ENCODE measurements at regions not wholly inside any gene's neighbourhood (a gene's known extent, or its start where the extent isn't known, plus 50 kb on each side); places are given as distances from the start of the nearest gene placed in this dataset.

DNA sequence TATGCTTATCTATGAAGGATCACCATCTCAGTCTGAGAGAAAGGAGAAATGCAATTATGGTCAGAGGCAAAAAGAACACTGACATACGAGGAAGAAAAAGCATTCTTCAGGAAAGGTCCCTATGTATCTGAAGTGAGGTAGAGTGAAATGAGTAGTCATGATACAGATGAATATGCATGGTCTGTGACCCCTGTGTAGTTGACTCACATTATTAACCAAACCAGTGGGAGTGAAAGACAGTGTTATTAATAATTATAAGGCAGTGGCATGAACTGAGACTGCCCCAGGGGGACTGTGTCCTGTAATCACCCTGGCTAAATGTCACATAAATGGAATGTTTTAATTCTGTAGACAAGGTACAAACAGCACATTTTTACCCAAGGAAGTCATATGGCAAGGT is 1320.2 kb upstream of the PCDH9 start (continued):
- TF ChIP-seq, protein P1, sequence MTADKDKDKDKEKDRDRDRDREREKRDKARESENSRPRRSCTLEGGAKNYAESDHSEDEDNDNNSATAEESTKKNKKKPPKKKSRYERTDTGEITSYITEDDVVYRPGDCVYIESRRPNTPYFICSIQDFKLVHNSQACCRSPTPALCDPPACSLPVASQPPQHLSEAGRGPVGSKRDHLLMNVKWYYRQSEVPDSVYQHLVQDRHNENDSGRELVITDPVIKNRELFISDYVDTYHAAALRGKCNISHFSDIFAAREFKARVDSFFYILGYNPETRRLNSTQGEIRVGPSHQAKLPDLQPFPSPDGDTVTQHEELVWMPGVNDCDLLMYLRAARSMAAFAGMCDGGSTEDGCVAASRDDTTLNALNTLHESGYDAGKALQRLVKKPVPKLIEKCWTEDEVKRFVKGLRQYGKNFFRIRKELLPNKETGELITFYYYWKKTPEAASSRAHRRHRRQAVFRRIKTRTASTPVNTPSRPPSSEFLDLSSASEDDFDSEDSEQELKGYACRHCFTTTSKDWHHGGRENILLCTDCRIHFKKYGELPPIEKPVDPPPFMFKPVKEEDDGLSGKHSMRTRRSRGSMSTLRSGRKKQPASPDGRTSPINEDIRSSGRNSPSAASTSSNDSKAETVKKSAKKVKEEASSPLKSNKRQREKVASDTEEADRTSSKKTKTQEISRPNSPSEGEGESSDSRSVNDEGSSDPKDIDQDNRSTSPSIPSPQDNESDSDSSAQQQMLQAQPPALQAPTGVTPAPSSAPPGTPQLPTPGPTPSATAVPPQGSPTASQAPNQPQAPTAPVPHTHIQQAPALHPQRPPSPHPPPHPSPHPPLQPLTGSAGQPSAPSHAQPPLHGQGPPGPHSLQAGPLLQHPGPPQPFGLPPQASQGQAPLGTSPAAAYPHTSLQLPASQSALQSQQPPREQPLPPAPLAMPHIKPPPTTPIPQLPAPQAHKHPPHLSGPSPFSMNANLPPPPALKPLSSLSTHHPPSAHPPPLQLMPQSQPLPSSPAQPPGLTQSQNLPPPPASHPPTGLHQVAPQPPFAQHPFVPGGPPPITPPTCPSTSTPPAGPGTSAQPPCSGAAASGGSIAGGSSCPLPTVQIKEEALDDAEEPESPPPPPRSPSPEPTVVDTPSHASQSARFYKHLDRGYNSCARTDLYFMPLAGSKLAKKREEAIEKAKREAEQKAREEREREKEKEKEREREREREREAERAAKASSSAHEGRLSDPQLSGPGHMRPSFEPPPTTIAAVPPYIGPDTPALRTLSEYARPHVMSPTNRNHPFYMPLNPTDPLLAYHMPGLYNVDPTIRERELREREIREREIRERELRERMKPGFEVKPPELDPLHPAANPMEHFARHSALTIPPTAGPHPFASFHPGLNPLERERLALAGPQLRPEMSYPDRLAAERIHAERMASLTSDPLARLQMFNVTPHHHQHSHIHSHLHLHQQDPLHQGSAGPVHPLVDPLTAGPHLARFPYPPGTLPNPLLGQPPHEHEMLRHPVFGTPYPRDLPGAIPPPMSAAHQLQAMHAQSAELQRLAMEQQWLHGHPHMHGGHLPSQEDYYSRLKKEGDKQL (CRISPR knock-in tag; IDR thresholded peaks at IDR 0.05; ENCODE audit: borderline replicate concordance) = no peak
- TF ChIP-seq POLR2B (IDR thresholded peaks at IDR 0.05; ENCODE audit: low read depth, partially characterized antibody) (no peak), ARID1B (IDR thresholded peaks at IDR 0.05) (no peak), TAL1 (IDR thresholded peaks at IDR 0.05) (no peak), POLR2H (tag; IDR thresholded peaks at IDR 0.05; ENCODE audit: low read depth) (no peak), TCF7 (IDR thresholded peaks at IDR 0.05; ENCODE audit: borderline replicate concordance) (no peak)

DNA sequence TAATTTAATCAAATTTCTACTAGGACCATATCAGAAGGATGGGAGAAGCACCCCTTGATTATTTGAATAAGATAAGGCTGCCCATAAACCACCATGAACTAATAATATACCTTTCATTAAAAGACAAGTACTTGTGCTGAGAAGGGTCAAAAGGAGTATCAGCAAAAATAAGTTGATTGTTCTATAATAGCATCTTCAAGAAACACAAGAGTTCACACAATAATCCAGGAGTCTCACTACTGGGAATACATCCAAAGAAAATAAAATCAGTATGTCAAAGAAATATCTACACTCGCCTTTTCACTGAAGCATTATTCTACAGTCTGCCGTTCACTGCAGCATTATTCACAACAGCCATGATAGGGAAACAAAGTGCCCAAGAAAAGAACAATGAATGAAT is 1310.1 kb upstream of the PCDH9 start:
- POLR2A ChIA-PET = no interaction called here
- Histone ChIP-seq H3K79me2 (ENCODE audit: control insufficient read depth, insufficient read depth, low read length) (no peaks in the 10 kb centered on the region), H3K4me2 (ENCODE audit: insufficient read depth, low read length) (no peak overlapping the region), H3K36me3 (ENCODE audit: control insufficient read depth, insufficient read depth, low read length) (no peaks in the 10 kb centered on the region), H3K9ac (ENCODE audit: insufficient read depth in 1 of 2, low read depth in 2 of 2, low read length in 2 of 2) (no peak overlapping the region), H3K9me3 (replicated peaks; ENCODE audit: control insufficient read depth, insufficient read depth, low read depth, low read length) (no peaks in the 10 kb centered on the region), H3K4me1 (replicated peaks in 1 of 2; ENCODE audit: control insufficient read depth in 2 of 2, insufficient read depth in 2 of 2, low read length in 2 of 2) (no peaks in the 10 kb centered on the region), H3K4me3 (no peak overlapping the region), H3K27ac (ENCODE audit: extremely low read depth, low read depth, low read length) (no peak overlapping the region), H2AFZ (ENCODE audit: low read depth, low read length) (no peak overlapping the region), H4K20me1 (replicated peaks; ENCODE audit: control insufficient read depth, insufficient read depth, low read length) (no peaks in the 10 kb centered on the region), H3K9me1 (ENCODE audit: control insufficient read depth, insufficient read depth, low read length) (no peaks in the 10 kb centered on the region), H3K27me3 (ENCODE audit: control insufficient read depth in 2 of 2, insufficient read depth in 2 of 2, low read length in 2 of 2) (no peaks in the 10 kb centered on the region)
- in situ Hi-C loops (cut with MboI) = no loop called here
- CTCF ChIA-PET (ENCODE audit: low intra/inter-chr PET ratio) = no interaction called here
- no peak for FAIRE-seq
- no peak for DNase-seq (ENCODE audit: extremely low read depth in 1 of 4, low spot score in 3 of 4)
- 4% methylated on average over 2 of the region's 2 CpGs for WGBS (ENCODE audit: insufficient coverage, low coverage, missing lambda C conversion rate)
- no peak for ATAC-seq
- intact Hi-C loops (cut with micrococcal nuclease) = no loop called here
- BruUV-seq (replicated peaks) = no TSS peak
- TF ChIP-seq ZNF830 (CRISPR knock-in tag; IDR thresholded peaks at IDR 0.05) (no peak), U2AF2 (optimal IDR thresholded peaks at IDR 0.05; ENCODE audit: low read depth, low read length) (no peak), ZNF354B (CRISPR knock-in tag; IDR thresholded peaks at IDR 0.05) (no peak), TAF7 (tag; IDR thresholded peaks at IDR 0.05) (no peak), HDGF (IDR thresholded peaks at IDR 0.05) (no peak), RBBP5 (IDR thresholded peaks at IDR 0.05; ENCODE audit: borderline replicate concordance, insufficient read depth, low read length, poor library complexity, severe bottlenecking) (no peak), SMAD1 (IDR thresholded peaks at IDR 0.05; ENCODE audit: low read depth, low read length, partially characterized antibody) (no peak), ZFP36 (IDR thresholded peaks at IDR 0.05; ENCODE audit: low read depth, low read length, partially characterized antibody) (no peak), HDAC2 (IDR thresholded peaks at IDR 0.05) (no peak), FOXJ2 (tag; IDR thresholded peaks at IDR 0.05) (no peak), ZNF436 (CRISPR knock-in tag; IDR thresholded peaks at IDR 0.05) (no peak), TARDBP (IDR thresholded peaks at IDR 0.05) (no peak)
- TF ChIP-seq, protein P2, sequence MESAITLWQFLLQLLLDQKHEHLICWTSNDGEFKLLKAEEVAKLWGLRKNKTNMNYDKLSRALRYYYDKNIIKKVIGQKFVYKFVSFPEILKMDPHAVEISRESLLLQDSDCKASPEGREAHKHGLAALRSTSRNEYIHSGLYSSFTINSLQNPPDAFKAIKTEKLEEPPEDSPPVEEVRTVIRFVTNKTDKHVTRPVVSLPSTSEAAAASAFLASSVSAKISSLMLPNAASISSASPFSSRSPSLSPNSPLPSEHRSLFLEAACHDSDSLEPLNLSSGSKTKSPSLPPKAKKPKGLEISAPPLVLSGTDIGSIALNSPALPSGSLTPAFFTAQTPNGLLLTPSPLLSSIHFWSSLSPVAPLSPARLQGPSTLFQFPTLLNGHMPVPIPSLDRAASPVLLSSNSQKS (CRISPR knock-in tag; IDR thresholded peaks at IDR 0.05) = no peak

Data from K562 (cell line).